ENCODE measurements at regions not wholly inside any gene's neighbourhood (a gene's known extent, or its start where the extent isn't known, plus 50 kb on each side); places are given as distances from the start of the nearest gene placed in this dataset.

DNA sequence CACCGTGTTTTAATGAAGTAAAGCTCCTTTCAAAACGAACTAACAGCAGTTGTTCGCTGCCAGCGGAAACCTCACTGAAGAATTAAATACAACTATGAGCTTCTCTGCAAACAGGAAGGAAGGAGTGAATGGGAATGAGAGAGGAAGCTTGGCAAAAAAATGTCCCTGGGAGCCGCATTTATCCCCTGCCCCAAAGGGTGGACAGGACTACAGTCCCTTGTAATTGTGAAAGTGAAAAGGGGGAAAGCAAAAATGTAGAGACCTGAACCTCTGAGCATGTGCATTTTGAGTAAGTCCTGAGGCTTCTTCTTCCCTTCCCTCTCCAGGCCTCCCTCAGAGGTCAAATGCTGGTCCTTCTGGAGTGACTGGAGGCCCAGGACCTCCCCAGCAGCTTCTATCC is 53.8 kb upstream of the BMP2K start:
- peaks cover 21% of the 10 kb centered on the region for H3K4me1 Mint-ChIP-seq
- H3K36me3 Mint-ChIP-seq = no peaks in the 10 kb centered on the region
- H3K9me3 Mint-ChIP-seq (ENCODE audit: low read depth) = no peaks in the 10 kb centered on the region
- no peaks in the 10 kb centered on the region for H3K27me3 Mint-ChIP-seq
- no peak overlapping the region for H3K27ac Mint-ChIP-seq
- CTCF ChIA-PET = no interaction called here
- no peak for DNase-seq
- H3K4me3 Mint-ChIP-seq = no peak overlapping the region
- ATAC-seq = no peak

GRCh38 chr4:78722878-78723277 is 53.3 kb upstream of the BMP2K start:
- CTCF ChIA-PET = no interaction called here
- Mint-ChIP-seq H3K4me3 (no peak overlapping the region), H3K9me3 (ENCODE audit: low read depth) (no peaks in the 10 kb centered on the region), H3K4me1 (peaks cover 21% of the 10 kb centered on the region), H3K27me3 (no peaks in the 10 kb centered on the region), H3K36me3 (no peaks in the 10 kb centered on the region), H3K27ac (no peak overlapping the region)
- ATAC-seq (no peak), DNase-seq (no peak)

Data from activated CD8-positive, alpha-beta memory T cell treated with anti-CD3 and anti-CD28 coated beads, Interleukin-2, amount 10 ng/mL, durations not matched to agents 7 days and 5 days (primary cell).